Pancreas (tissue), 10 donors: ENCODE measurements at regions not wholly inside any gene's neighbourhood (a gene's known extent, or its start where the extent isn't known, plus 50 kb on each side); places are given as distances from the start of the nearest gene placed in this dataset.

Experiments
- ATAC-seq, 4 donors: fragments of 200-7000 bp; cut with Tn5 transposase; one replicate each; pipeline versions ENCODE4 v1.8.0 to v1.9.1; 2020; ENCODE audit warnings: mild to moderate bottlenecking in 4 of 4, moderate library complexity in 4 of 4
- DNase-seq, 6 donors: peaks; one replicate each; pipeline ENCODE4 v3.0.0-alpha.2; 2020
- FAIRE-seq: peaks from 2 replicates; lab custom pipeline; 2012; peaks lifted over from hg19 to GRCh38; lab: Jason Lieb, UNC
- H3K27ac ChIP-seq, 4 donors: fragments of 200-600 bp; sonication (generic); 1 replicate in 3 of 4; 2 replicates in 1 of 4; pipeline versions ENCODE4 v1.5.0 to v1.8.0; 2020
- H3K27me3 ChIP-seq, 4 donors: fragments of 200-600 bp; one replicate each; pipeline ENCODE4 v1.8.0; 2021
- H3K36me3 ChIP-seq, 3 donors: fragments of 200-600 bp; sonication (generic) in 1 of 3; one replicate each; pipeline versions ENCODE4 v1.5.0 to v1.8.0; 2020 to 2021
- H3K4me1 ChIP-seq, 3 donors: fragments of 200-600 bp; one replicate each; pipeline ENCODE4 v1.8.0; 2021
- H3K4me3 ChIP-seq, 4 donors: fragments of 200-600 bp; sonication (generic) in 2 of 4; one replicate each; pipeline versions ENCODE4 v1.5.0 to v1.8.0; 2020 to 2021
- H3K9me3 ChIP-seq, 4 donors: fragments of 200-600 bp; one replicate each; pipeline ENCODE4 v1.8.0; 2021
- CTCF ChIP-seq, 4 donors: fragments of 200-600 bp; sonication (generic) in 3 of 4; IDR thresholded peaks; one replicate each; pipeline versions ENCODE4 v1.5.0 to v1.8.0; 2021; ENCODE audit warnings: antibody characterized with exemption in 4 of 4
- WGBS, 2 donors: extraction: QIAGEN DNeasy Blood & Tissue Kit; methylation state at CpG; one replicate each; pipeline ENCODE4 v1.1.7; 2013; 5-methylcytosine and 5-hydroxymethylcytosine counted together
- intact Hi-C, 3 donors: fragments of 100-400 bp; cut with DNase I; formaldehyde crosslinking; loops; one replicate each; pipeline versions ENCODE4 v1.11.1 to v1.14.2; 2022
- donor health status: healthy with polysubstance abuse.
- donor health status: DM: no; HTN: no; CAD: no; lungs with moderate emphysema.
- donor health status: DM: no; HTN: no; CAD: no.
- donor health status: control.
- donor health status: control.
- donor health status: Bipolar disorder and iron deficiency.
- donor health status: DM: yes; HTN: yes; CAD: no.
- donor health status: DM: no; HTN: no; CAD: no.
- donor health status: DM: no; HTN: no; CAD: no.
- donor health status: DM: yes; HTN: yes; CAD: no.

GRCh38 chr4:116024954-116025708 lies 911.7 kb upstream of the NDST4 start:
- no peak for FAIRE-seq
- no peaks in the 10 kb centered on the region for H3K36me3 ChIP-seq
- intact Hi-C loops: no loop called here
- WGBS, 2 donors: 17 to 23% methylated on average over 1 of the region's 1 CpG
- H3K4me1 ChIP-seq: no peaks in the 10 kb centered on the region
- ATAC-seq: no peak
- H3K4me3 ChIP-seq: no peak overlapping the region
- TF ChIP-seq CTCF (IDR thresholded peaks at IDR 0.05): no peak
- DNase-seq: no peak
- H3K27me3 ChIP-seq: no peaks in the 10 kb centered on the region
- no peak overlapping the region for H3K27ac ChIP-seq
- no peaks in the 10 kb centered on the region for H3K9me3 ChIP-seq

DNA sequence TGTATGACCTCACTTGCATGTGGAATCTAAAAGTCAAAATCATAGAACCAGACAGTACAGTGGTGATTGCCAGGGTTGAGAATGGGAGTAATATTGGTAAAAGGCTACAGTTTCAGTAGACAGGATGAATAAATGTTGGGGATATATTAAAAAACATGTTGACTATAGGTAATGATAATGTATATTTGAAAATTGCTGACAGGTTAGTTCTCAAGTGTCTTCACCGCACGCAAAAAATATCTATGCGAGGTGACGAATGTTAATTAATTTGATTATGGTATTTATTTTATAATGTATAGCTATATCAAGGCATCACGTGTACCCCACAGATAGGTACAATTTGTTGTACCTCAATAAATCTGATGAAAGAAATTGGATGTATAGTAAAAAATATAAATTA lies 909.6 kb upstream of the NDST4 start:
- no peak for FAIRE-seq
- no peaks in the 10 kb centered on the region for H3K4me1 ChIP-seq
- intact Hi-C loops: no loop called here

GRCh38 chr4:116020141-116020722 lies 906.8 kb upstream of the NDST4 start:
- Histone ChIP-seq H3K9me3 (no peaks in the 10 kb centered on the region), H3K4me3 (no peak overlapping the region), H3K27me3 (no peaks in the 10 kb centered on the region), H3K36me3 (no peaks in the 10 kb centered on the region), H3K27ac (no peak overlapping the region), H3K4me1 (no peaks in the 10 kb centered on the region)
- DNase-seq (no peak), ATAC-seq (no peak), FAIRE-seq (no peak)
- TF ChIP-seq CTCF (IDR thresholded peaks at IDR 0.05): no peak
- intact Hi-C loops: no loop called here
- 70 to 71% methylated on average over 4 of the region's 4 CpGs for WGBS, 2 donors

More for the DNA sequence above, 909.6 kb upstream of the NDST4 start:
- H3K9me3 ChIP-seq: no peaks in the 10 kb centered on the region
- no peaks in the 10 kb centered on the region for H3K36me3 ChIP-seq
- WGBS, 2 donors: 83 to 93% methylated on average over 5 of the region's 5 CpGs
- no peaks in the 10 kb centered on the region for H3K27me3 ChIP-seq
- DNase-seq (no peak), ATAC-seq (no peak)
- TF ChIP-seq CTCF (IDR thresholded peaks at IDR 0.05): no peak
- no peak overlapping the region for H3K27ac ChIP-seq
- H3K4me3 ChIP-seq: no peak overlapping the region

- FAIRE-seq: no peak
- WGBS, 2 donors: 66 to 73% methylated on average over 3 of the region's 3 CpGs
Observed at GRCh38 chr4:116018831-116019230, 905.4 kb upstream of the NDST4 start.

More at GRCh38 chr4:116018831-116019230, 905.4 kb upstream of the NDST4 start:
- Histone ChIP-seq H3K27ac (no peak overlapping the region), H3K36me3 (no peaks in the 10 kb centered on the region), H3K9me3 (no peaks in the 10 kb centered on the region), H3K4me3 (no peak overlapping the region), H3K27me3 (no peaks in the 10 kb centered on the region), H3K4me1 (no peaks in the 10 kb centered on the region)
- no peak for TF ChIP-seq CTCF (IDR thresholded peaks at IDR 0.05)
- intact Hi-C loops: no loop called here
- DNase-seq (no peak), ATAC-seq (no peak)
